Stimulated activated naive CD8-positive, alpha-beta T cell treated with anti-CD3 and anti-CD28 coated beads, Interleukin-15, amount 100 ng/mL, for 72 hours (primary cell): ENCODE measurements at regions not wholly inside any gene's neighbourhood (a gene's known extent, or its start where the extent isn't known, plus 50 kb on each side); places are given as distances from the start of the nearest gene placed in this dataset.
"Not testable (repeated sequence)": the region's sequence is repeated elsewhere in the genome, so short reads cannot be mapped to it uniquely, and the experiment has no call there.

ENCODE experiments used
- ATAC-seq: fragments of 150-1000 bp; cut with Tn5 transposase; 2 replicates; pipeline ENCODE4 v1.10.0; 2021; ENCODE audit warnings: mild to moderate bottlenecking, moderate library complexity
- DNase-seq, 2 donors: peaks; one replicate each; pipeline ENCODE4 v3.0.0; 2021 to 2022
- H3K27ac Mint-ChIP-seq, 2 donors: one replicate each; pipeline ENCODE4 v1.8.0; 2022; ENCODE audit warnings: mild to moderate bottlenecking in 2 of 2, mixed read lengths in 2 of 2, moderate library complexity in 2 of 2
- H3K27me3 Mint-ChIP-seq: one replicate; pipeline ENCODE4 v1.8.0; 2022; ENCODE audit warnings: mixed read lengths
- H3K4me1 Mint-ChIP-seq: one replicate; pipeline ENCODE4 v1.8.0; 2022; ENCODE audit warnings: mild to moderate bottlenecking, mixed read lengths
- H3K4me3 Mint-ChIP-seq, 2 donors: one replicate each; pipeline ENCODE4 v1.8.0; 2022; ENCODE audit warnings: mild to moderate bottlenecking in 2 of 2, mixed read lengths in 2 of 2, moderate library complexity in 1 of 2
- H3K9me3 Mint-ChIP-seq, 2 donors: one replicate each; pipeline ENCODE4 v1.8.0; 2022; ENCODE audit warnings: mixed read lengths in 2 of 2

DNA sequence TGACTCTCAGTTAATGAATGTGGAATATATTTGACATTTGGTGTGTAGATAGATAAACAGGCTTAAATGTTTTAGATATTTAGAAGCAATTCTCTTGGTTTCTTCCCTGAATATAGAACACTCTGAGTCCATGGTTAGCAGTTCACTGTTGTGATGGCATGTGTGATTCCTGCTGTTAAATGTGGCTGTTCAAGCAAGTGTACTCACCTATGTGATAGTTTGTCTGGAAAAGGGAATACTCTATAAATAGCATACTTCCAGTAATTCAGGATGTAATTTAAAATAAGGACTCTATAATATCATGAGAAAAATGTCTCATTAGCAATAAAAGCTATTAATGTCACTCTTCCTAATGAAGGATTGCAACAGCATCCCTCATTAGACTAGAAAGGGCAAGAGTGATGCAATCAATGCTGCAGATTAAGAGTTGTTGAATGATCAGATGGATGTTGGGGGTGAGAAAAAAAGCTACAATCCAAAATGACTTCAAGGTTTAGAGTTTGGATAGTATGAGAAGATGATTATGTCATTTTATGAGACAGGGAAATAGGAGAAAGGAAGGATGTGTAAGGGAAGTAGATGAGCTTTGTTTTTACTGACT lies 201.8 kb upstream of the WDFY3 start:
- Mint-ChIP-seq H3K4me3 (no peak overlapping the region), H3K27ac (no peak overlapping the region), H3K4me1 (no peaks in the 10 kb centered on the region), H3K9me3 (peaks cover 4 to 12% of the 10 kb centered on the region in 2 donors), H3K27me3 (no peaks in the 10 kb centered on the region)
- DNase-seq, result no peak
- no peak for ATAC-seq

DNA sequence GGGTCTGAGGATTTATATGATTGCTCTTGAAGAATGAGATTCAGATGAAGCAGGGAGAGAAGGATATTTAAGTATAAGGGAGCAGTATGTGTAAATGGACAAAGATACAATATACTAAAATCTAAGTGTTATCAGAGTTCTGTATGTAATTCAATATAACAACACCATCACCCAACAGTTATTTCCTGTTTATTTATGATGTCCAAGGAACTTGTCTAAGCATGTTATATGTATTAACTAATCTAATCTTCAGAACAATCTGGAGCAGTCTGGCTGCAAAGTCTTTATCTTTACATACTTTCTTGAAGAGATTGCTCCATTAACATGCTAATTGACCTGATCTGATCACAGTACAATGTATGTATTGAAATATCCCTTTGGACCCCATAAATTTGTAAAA lies 203.8 kb upstream of the WDFY3 start:
- DNase-seq (no peak), ATAC-seq (no peak)
- no peak overlapping the region for H3K27ac Mint-ChIP-seq
- H3K9me3 Mint-ChIP-seq, result peaks cover 0 to 12% of the 10 kb centered on the region in 2 donors
- H3K4me1 Mint-ChIP-seq, result no peaks in the 10 kb centered on the region
- H3K4me3 Mint-ChIP-seq, result no peak overlapping the region
- no peaks in the 10 kb centered on the region for H3K27me3 Mint-ChIP-seq

DNA sequence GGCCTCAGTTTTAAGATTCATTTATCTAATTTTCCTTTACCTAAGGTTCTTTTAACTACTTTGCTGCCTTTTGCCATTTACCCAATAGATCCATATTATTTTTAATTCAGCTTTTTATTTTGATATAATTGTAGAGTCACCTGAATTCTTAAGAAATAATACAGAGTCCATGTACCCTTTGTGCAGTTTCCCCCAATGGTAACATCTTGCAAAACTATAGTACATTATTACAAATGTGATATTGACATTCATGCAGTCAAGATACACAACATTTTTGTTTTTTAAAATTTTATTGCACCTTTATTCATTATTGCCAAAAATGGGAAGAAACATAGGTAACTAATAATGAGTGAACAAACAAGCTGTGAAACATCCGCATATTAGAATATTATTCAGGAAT lies 208.7 kb upstream of the WDFY3 start:
- no peaks in the 10 kb centered on the region for H3K27me3 Mint-ChIP-seq
- DNase-seq, result no peak
- H3K4me3 Mint-ChIP-seq, result no peak overlapping the region
- ATAC-seq, result no peak
- H3K4me1 Mint-ChIP-seq, result no peaks in the 10 kb centered on the region
- no peaks in the 10 kb centered on the region for H3K9me3 Mint-ChIP-seq
- no peak overlapping the region for H3K27ac Mint-ChIP-seq

DNA sequence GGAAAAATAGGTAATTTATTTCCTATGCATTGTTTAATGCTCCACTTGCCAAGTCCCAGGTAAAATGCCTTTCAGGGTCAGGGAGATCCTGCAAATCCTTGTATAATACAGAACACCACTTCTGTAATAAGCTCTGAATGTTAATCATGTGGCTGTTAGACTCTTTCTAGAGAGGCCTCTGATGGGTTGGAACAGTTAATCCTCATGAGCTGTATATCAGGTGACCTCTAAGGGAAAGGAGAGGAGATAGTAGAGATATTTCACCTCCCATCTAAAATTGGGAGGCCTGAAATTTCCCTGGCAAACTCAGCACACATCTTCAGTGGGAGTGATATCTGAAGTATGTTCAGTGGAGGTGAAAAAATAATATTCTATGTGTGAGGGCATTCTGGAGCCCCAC lies 210.6 kb upstream of the WDFY3 start:
- Mint-ChIP-seq H3K4me3 (no peak overlapping the region), H3K27ac (no peak overlapping the region), H3K27me3 (no peaks in the 10 kb centered on the region), H3K9me3 (no peaks in the 10 kb centered on the region), H3K4me1 (no peaks in the 10 kb centered on the region)
- no peak for ATAC-seq
- DNase-seq, result no peak

DNA sequence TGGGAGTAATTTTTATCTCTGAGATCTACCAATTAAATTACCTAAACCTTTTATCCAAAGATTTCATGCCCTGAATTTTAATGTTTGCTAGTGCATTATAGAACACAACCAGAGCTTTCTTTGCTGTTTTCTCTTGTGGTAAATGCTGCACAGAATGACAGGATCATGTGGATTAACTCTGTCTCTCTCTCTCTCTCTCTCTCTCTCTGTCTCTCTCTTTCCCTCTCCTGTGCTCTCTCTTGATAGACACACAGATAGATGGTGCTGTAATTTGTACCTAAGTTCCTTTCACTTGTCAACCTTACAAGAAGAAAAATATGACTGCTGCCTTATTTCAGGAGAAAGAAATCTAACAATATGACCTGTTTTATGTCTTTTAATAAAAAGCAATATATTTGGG lies 211.2 kb upstream of the WDFY3 start:
- DNase-seq, result no peak
- no peak overlapping the region for H3K27ac Mint-ChIP-seq
- no peaks in the 10 kb centered on the region for H3K9me3 Mint-ChIP-seq
- no peak for ATAC-seq
- H3K4me3 Mint-ChIP-seq, result no peak overlapping the region
- no peaks in the 10 kb centered on the region for H3K4me1 Mint-ChIP-seq
- H3K27me3 Mint-ChIP-seq, result no peaks in the 10 kb centered on the region

DNA sequence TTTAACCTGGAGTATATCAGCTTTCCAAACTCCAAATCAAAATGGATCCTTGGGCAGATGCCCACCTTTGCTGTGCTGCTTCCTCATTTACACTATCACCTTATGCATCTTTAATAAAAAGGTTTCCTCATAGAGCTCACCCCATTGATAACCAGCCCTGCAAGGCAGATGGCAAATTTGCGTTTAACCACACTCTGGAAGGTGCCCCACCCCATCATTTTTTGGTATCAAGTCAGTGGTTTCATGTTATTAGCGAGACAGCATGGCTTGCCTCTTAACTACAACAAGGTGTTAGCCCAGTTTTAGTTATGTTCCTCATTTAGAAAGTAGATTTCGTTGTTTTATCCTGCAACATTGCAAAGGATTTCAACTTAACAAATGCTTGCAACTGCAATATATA lies 214.0 kb upstream of the WDFY3 start:
- ATAC-seq (no peak), DNase-seq (no peak)
- H3K27me3 Mint-ChIP-seq, result no peaks in the 10 kb centered on the region
- H3K4me3 Mint-ChIP-seq, result no peak overlapping the region
- H3K4me1 Mint-ChIP-seq, result no peaks in the 10 kb centered on the region
- H3K9me3 Mint-ChIP-seq, result no peaks in the 10 kb centered on the region
- H3K27ac Mint-ChIP-seq, result no peak overlapping the region

DNA sequence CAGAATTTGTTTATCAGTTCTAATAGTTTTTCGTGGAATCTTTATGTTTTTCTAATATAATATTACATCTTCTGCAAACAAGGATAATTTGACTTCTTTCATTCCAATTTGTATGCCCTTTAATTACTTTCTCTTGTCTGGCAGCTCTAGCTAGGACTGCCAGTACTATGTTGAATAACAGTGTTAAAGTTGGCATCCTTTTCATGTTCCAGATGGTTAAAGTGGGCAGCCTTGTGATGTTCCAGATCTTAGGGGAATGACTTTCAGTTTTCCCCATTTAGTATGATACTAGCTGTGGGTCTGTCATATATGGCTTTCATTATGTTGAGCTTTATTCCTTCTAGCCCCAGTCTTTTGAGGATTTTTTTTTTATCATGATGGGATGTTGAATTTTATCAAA lies 220.6 kb upstream of the WDFY3 start:
- Mint-ChIP-seq H3K27ac (no peak overlapping the region), H3K9me3 (peaks cover 2 to 8% of the 10 kb centered on the region in 2 donors), H3K4me1 (no peaks in the 10 kb centered on the region), H3K27me3 (no peaks in the 10 kb centered on the region), H3K4me3 (no peak overlapping the region)
- DNase-seq (no peak), ATAC-seq (no peak)

DNA sequence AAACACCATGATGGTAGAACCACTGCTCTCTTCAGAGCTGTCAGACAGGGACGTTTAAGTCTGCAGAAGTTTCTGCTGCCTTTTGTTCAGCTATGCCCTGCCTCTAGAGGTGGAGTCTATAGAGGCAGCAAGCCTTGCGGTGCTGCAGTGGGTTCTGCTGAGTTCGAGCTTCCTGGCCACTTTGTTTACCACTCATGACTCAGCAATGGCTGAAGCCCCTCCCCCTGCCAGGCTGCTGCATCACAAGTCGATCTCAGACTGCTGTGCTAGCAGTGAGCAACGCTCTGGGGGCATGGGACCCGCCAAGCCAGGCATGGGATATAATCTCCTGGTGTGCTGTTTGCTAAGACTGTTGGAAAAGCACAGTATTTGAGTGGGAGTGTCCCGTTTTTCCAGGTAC lies 229.5 kb upstream of the WDFY3 start:
- not testable (repeated sequence) for H3K4me1 Mint-ChIP-seq, H3K4me3 Mint-ChIP-seq, H3K27ac Mint-ChIP-seq, ATAC-seq, DNase-seq, H3K27me3 Mint-ChIP-seq
- peaks cover 31 to 52% of the 10 kb centered on the region in 2 donors for H3K9me3 Mint-ChIP-seq

DNA sequence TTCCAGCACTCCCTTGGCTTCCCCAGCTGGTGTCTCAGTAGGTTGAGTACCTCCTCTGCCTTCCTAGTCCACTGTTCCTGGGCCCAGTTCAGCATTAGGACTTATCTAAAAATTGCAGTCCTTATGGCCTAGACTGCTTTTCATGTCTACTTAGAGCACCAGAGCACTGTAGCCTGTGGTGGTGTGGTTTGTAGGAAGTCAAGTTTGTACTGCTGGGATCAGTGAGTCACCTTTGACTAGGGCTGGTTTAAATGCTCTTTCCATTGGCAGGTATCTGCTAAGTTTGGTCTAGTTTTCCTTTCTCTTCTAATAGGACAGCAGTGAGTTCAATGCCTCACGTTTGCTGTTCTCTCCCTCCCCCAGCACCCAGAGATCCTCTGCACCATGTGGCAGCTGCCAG lies 233.6 kb upstream of the WDFY3 start:
- no peak for ATAC-seq
- Mint-ChIP-seq H3K9me3 (peaks cover 40 to 49% of the 10 kb centered on the region in 2 donors), H3K27me3 (no peaks in the 10 kb centered on the region)

DNA sequence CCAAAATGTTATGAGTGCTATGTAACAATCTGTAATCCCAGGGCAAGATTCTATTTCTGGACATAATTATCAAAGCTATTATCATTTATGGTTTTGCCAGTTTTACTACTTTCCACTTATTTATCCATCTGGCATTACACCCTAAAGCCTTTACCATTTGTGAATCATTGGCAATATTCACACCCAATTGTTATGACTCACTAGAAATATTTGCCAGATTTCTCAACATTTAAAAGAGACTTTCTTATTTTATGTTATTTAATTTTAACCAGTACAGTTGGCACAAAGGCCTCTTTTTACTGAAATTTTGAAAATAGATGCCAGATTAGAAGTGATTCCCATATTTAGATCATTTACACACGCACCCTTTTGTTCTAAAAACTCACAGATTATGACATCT lies 242.7 kb upstream of the WDFY3 start:
- no peaks in the 10 kb centered on the region for H3K27me3 Mint-ChIP-seq
- H3K27ac Mint-ChIP-seq, result no peak overlapping the region
- no peak for ATAC-seq
- DNase-seq, result no peak
- peaks cover 6 to 35% of the 10 kb centered on the region in 2 donors for H3K9me3 Mint-ChIP-seq
- H3K4me1 Mint-ChIP-seq, result no peaks in the 10 kb centered on the region
- H3K4me3 Mint-ChIP-seq, result no peak overlapping the region

More for the DNA sequence above, 233.6 kb upstream of the WDFY3 start:
- H3K4me1 Mint-ChIP-seq, result no peaks in the 10 kb centered on the region
- no peak for DNase-seq
- H3K27ac Mint-ChIP-seq, result no peak overlapping the region
- no peak overlapping the region for H3K4me3 Mint-ChIP-seq

DNA sequence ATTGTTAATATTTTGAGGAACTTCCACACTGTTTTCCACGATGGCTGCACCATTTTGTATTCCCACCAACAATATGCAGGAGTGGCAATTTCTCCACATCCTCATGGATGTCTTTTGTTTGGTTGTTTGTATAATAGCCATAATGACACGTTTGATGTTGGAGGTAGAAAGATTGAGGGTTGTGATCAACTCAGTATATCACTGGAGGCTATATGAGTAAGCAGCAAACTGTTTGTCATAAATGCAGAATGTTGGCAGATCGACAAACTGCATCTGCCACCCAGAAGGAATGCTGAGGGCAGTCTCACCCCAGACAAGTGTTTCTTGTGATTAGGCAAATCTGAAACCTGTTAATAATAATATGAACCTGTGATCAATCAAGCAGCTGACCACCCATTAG lies 243.9 kb upstream of the WDFY3 start:
- Mint-ChIP-seq H3K9me3 (peaks cover 0 to 28% of the 10 kb centered on the region in 2 donors), H3K27me3 (no peaks in the 10 kb centered on the region), H3K4me3 (no peak overlapping the region), H3K4me1 (no peaks in the 10 kb centered on the region), H3K27ac (no peak overlapping the region)
- DNase-seq, result no peak
- no peak for ATAC-seq

DNA sequence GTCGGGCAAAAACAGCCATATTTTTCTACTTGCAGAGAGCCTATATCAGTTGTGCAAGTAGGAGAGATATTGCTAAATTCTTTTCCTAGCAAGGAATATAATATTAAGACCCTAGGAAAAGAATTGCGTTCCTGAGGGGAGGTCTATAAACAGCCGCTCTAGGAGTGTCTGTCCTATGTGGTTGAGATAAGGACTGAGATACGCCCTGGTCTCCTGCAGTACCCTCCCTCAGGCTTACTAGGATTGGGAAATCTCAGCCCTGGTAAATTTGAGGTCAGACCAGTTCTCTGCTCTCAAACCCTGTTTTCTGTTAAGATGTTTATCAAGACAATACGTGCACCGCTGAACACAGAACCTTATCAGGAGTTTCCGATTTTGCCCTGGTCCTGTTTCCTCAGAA lies 250.1 kb upstream of the WDFY3 start:
- peaks cover 18 to 33% of the 10 kb centered on the region in 2 donors for H3K9me3 Mint-ChIP-seq
- H3K4me3 Mint-ChIP-seq, DNase-seq, H3K4me1 Mint-ChIP-seq, H3K27ac Mint-ChIP-seq, H3K27me3 Mint-ChIP-seq, ATAC-seq: not testable (repeated sequence)

DNA sequence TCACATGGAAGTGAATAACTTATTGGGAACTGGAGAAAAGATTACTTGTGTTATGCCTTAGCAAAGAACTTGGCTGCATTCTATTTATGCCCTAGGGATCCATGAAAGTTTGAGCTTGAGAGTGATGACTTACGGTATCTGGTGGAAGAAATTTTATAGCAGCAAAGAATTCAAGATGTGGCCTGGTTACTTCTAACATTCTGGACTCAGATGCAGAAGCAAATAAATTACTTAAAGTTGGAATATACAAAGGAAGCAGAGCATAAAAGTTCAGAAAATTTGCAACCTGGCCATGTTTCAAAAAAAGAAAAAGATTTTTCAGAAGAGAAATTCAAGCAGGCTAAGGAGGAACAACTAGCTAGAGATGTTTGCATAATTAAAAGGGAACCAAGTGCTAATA lies 252.3 kb upstream of the WDFY3 start:
- no peak for DNase-seq
- Mint-ChIP-seq H3K4me1 (no peaks in the 10 kb centered on the region), H3K9me3 (peaks cover 25% of the 10 kb centered on the region in 2 donors), H3K27ac (no peak overlapping the region), H3K4me3 (no peak overlapping the region), H3K27me3 (no peaks in the 10 kb centered on the region)
- ATAC-seq, result no peak

DNA sequence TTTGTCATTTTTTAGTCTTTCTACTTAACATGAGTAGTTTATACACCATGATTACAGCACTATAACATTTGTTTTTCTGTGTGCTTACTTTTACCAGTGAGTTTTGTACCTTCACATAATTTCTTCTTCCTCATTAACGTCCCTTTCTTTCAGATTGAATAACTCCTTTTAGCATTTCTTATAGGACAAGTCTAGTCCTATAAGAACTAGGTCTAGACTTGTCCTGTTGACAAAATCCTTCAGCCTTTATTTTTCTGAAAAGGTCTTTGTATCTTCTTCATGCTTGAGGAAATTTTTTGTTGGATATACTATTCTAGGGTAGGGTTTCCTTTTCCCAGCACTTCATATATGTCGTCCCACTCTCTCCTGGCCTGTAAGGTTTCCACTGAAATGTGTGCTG lies 253.3 kb upstream of the ARHGAP24 start:
- no peak for DNase-seq
- no peak for ATAC-seq
- Mint-ChIP-seq H3K27me3 (no peaks in the 10 kb centered on the region), H3K27ac (no peak overlapping the region), H3K4me3 (no peak overlapping the region), H3K9me3 (peaks cover 25 to 33% of the 10 kb centered on the region in 2 donors), H3K4me1 (no peaks in the 10 kb centered on the region)

DNA sequence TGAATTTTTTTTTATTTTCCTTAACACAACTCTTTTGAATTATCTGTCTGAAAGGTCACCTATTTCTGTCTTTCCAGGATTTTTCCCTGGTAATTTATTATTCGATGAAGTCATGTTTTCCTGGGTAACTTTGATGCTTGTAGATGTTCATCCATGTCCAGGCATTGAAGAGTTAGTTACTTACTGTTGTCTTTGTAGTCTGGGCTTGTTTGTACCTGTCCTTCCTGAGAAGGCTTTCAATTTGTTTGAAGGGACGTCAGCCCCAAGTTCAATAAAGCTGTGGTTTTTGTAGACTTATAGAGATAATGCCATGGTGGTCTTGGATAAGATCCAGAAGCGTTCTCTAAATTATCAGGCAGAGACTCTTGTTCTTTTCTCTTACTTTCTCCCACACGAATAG lies 252.4 kb upstream of the ARHGAP24 start:
- H3K27me3 Mint-ChIP-seq, result no peaks in the 10 kb centered on the region
- no peak overlapping the region for H3K27ac Mint-ChIP-seq
- H3K4me1 Mint-ChIP-seq, result no peaks in the 10 kb centered on the region
- H3K9me3 Mint-ChIP-seq, result peaks cover 16 to 30% of the 10 kb centered on the region in 2 donors
- DNase-seq (no peak), ATAC-seq (no peak)
- H3K4me3 Mint-ChIP-seq, result no peak overlapping the region

DNA sequence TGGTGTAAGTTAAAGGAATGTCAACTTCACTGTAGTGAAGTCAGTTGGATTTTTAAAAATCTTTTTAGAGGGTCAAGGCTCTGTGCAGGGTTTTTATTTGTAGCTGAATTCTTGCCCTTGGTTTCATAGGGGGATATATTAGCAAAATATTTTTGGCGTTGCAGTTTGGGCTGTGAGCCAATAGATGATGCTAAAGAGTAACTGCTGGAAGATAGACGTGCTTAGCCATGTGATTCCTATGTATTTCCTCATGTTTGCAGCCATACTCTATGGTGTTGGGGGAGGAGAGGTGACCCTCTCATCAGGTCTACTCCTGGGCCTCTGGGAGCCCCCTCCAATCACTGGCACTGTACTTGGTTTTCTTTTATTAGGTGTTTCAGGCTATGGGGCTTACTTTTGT lies 246.7 kb upstream of the ARHGAP24 start:
- H3K4me1 Mint-ChIP-seq, result no peaks in the 10 kb centered on the region
- H3K4me3 Mint-ChIP-seq, result no peak overlapping the region
- H3K27me3 Mint-ChIP-seq, result no peaks in the 10 kb centered on the region
- no peak overlapping the region for H3K27ac Mint-ChIP-seq
- DNase-seq, result no peak
- H3K9me3 Mint-ChIP-seq, result peaks cover 0 to 14% of the 10 kb centered on the region in 2 donors
- ATAC-seq, result no peak

DNA sequence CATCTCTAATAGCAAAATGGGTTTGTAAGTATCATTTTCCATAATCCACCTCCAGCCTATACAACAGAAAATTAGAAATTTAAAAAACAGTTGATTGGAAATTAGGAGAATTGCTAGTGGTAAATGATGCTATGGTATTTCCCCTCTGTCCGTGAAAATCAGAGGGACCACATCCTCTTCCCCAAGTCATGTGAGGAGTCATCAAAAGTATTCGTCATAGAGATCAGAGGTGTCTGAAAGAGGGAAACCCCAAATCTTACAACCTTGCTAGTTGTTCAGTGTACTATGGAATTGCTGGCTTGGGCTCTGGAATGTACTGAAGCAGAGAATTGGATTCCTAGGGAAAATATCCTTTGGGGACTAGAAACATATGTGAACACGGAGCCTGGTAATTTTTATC lies 241.4 kb upstream of the ARHGAP24 start:
- H3K27me3 Mint-ChIP-seq, result no peaks in the 10 kb centered on the region
- H3K27ac Mint-ChIP-seq, result no peak overlapping the region
- no peak for DNase-seq
- no peak for ATAC-seq
- peaks cover 0 to 2% of the 10 kb centered on the region in 2 donors for H3K9me3 Mint-ChIP-seq
- H3K4me3 Mint-ChIP-seq, result no peak overlapping the region
- H3K4me1 Mint-ChIP-seq, result no peaks in the 10 kb centered on the region
